ENCODE measurements at regions not wholly inside any gene's neighbourhood (a gene's known extent, or its start where the extent isn't known, plus 50 kb on each side); places are given as distances from the start of the nearest gene placed in this dataset.

GRCh38 chr10:124235232-124235631, 141.8 kb upstream of the CHST15 start:
- no peak for TF ChIP-seq CTCF (IDR thresholded peaks at IDR 0.05)
- no peak for TF ChIP-seq POLR2A (IDR thresholded peaks at IDR 0.05)
